ENCODE measurements at regions not wholly inside any gene's neighbourhood (a gene's known extent, or its start where the extent isn't known, plus 50 kb on each side); places are given as distances from the start of the nearest gene placed in this dataset.

GRCh38 chr3:127033786-127034185, 50.9 kb downstream of the PLXNA1 start:
- TF ChIP-seq TAF1 (IDR thresholded peaks at IDR 0.05; ENCODE audit: borderline replicate concordance, low read depth, low read length) = no peak
- no peak for TF ChIP-seq POLR2A (IDR thresholded peaks at IDR 0.05; ENCODE audit: low read depth, low read length)
